Panc1 (cell line): ENCODE measurements at regions not wholly inside any gene's neighbourhood (a gene's known extent, or its start where the extent isn't known, plus 50 kb on each side); places are given as distances from the start of the nearest gene placed in this dataset.

Experiments
- ATAC-seq: fragments of 200-7000 bp; cut with Tn5 transposase; 2 replicates; pipeline ENCODE4 v1.9.1; 2020; ENCODE audit warnings: mild to moderate bottlenecking, moderate library complexity
- BruUV-seq: library from RNA; stranded (reverse); fragments of 400-500 nt; replicated peaks from 2 replicates; lab custom pipeline; 2021; lab: Mats Ljungman, UMichigan
- CTCF ChIA-PET: fragments of 300-600 bp; sonication (Branson Sonifier 250); formaldehyde crosslinking; loops from one replicate; lab custom pipeline; 2022; ENCODE audit warnings: antibody characterized with exemption; lab: Charles Lee
- POLR2A ChIA-PET: fragments of 300-600 bp; sonication (Branson Sonifier 250); formaldehyde crosslinking; loops from one replicate; lab custom pipeline; 2022; ENCODE audit warnings: antibody characterized with exemption; lab: Charles Lee
- DNase-seq: peaks from one replicate; pipeline ENCODE4 v3.0.0-alpha.2; 2010; ENCODE audit warnings: low read depth, low spot score
- H3K27ac ChIP-seq: 2 replicates; pipeline ENCODE4 v1.5.1; 2011; ENCODE audit warnings: mild to moderate bottlenecking, low read length, inconsistent platforms
- H3K27me3 ChIP-seq: fragments of 200-500 bp; sonication (Bioruptor generic); 2 replicates; pipeline ENCODE4 v1.6.0; 2014; ENCODE audit warnings: low read length, inconsistent platforms; ENCODE audit not compliant: control insufficient read depth, insufficient read depth
- H3K36me3 ChIP-seq: fragments of 200-500 bp; sonication (Bioruptor generic); 2 replicates; pipeline ENCODE4 v1.5.1; 2014; ENCODE audit warnings: inconsistent platforms, mild to moderate bottlenecking, low read length, moderate library complexity; ENCODE audit not compliant: control insufficient read depth, insufficient read depth
- H3K4me1 ChIP-seq: 2 replicates; pipeline ENCODE4 v1.5.1; 2011; ENCODE audit warnings: inconsistent platforms, mild to moderate bottlenecking, low read length, moderate library complexity; ENCODE audit not compliant: control insufficient read depth, insufficient read depth
- H3K4me3 ChIP-seq, 2 experiments: 2 replicates each; pipeline ENCODE4 v1.5.1; 2011 to 2012; ENCODE audit warnings: low read depth in 2 of 2, low read length in 2 of 2, mild to moderate bottlenecking in 2 of 2, inconsistent platforms in 1 of 2, moderate library complexity in 1 of 2
- H3K9me3 ChIP-seq: fragments of 200-500 bp; sonication (Bioruptor generic); 2 replicates; pipeline ENCODE4 v1.5.1; 2014; ENCODE audit warnings: low read depth, mild to moderate bottlenecking, inconsistent platforms, low read length, moderate library complexity; ENCODE audit not compliant: control insufficient read depth, insufficient read depth
- POLR2AphosphoS5 ChIP-seq: IDR thresholded peaks from 2 replicates; pipeline ENCODE4 v1.6.1; 2012; ENCODE audit warnings: mild to moderate bottlenecking, low read depth, low read length, moderate library complexity
- SIN3A ChIP-seq: IDR thresholded peaks from 2 replicates; pipeline ENCODE4 v1.6.1; 2012; ENCODE audit warnings: low read depth, mild to moderate bottlenecking, low read length, moderate library complexity, borderline replicate concordance; ENCODE audit not compliant: insufficient read depth
- TCF7L2 ChIP-seq: IDR thresholded peaks from 2 replicates; pipeline ENCODE4 v1.6.1; 2011; ENCODE audit warnings: mild to moderate bottlenecking, low read depth, low read length, inconsistent platforms
- in situ Hi-C: cut with HindIII; loops from 2 replicates; pipeline ENCODE4 v1.10.0; 2016; ENCODE audit warnings: low sequenced_read_pairs, low pct_unique_long_range_greater_than_20kb
- intact Hi-C: fragments of 100-400 bp; cut with micrococcal nuclease; formaldehyde crosslinking; loops from one replicate; pipeline ENCODE4 v1.10.0; 2022; ENCODE audit not compliant: unreplicated experiment
- TF ChIP-seq, protein P1 (sequence below): fragments of 450-650 bp; IDR thresholded peaks from 2 replicates; pipeline ENCODE4 v1.5.1; 2017; ENCODE audit warnings: mild to moderate bottlenecking
- TF ChIP-seq, protein P2 (sequence below), 2 experiments: IDR thresholded peaks; 2 replicates each; pipeline ENCODE4 v1.6.1; 2011 to 2012; ENCODE audit warnings: low read depth in 2 of 2, control low read depth in 1 of 2, low read length in 1 of 2, mild to moderate bottlenecking in 1 of 2, moderate library complexity in 1 of 2; ENCODE audit not compliant: insufficient read depth in 1 of 2

DNA sequence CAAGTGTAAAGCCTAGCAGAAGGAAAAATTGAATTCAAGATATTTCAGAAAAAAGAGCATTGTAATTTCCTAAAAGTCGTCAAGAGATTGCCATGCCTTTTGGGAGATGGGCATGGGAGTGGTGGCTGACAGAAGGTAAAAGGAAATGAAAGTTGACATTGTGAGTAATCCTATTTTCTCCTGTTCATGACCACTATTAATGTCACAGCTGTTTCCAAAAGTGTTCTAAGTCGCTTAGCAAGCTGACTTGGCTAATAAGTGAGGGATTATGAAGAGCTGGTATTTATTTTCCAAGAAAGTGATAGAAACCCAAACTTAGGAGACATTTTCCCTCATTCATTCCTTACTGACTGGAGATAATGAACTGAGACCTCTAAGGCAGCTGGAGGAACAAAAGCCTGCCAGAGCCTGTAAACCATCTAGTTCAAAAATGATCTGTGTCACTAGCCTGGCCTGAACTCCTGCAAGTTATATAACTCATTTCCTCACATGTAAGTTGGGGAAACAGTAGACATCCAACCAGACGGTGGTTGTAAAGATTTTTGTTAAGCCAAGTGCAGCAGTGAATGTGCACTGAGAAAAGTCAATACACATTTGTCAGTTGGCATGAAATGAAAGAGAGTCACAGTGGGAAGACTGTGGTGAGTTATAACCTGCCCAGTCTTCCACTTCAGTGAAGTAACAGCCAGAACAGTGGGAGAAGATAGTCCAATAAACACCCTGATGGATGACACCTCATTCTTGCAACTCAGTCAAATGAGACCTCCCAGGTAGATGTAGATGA is 75.8 kb downstream of the DIO2 start:
- H3K4me1 ChIP-seq: no peaks in the 10 kb centered on the region
- ChIA-PET CTCF (no interaction called here), POLR2A (no interaction called here)
- no peak for DNase-seq
- H3K36me3 ChIP-seq: no peaks in the 10 kb centered on the region
- H3K9me3 ChIP-seq: no peaks in the 10 kb centered on the region
- TF ChIP-seq, protein P1, sequence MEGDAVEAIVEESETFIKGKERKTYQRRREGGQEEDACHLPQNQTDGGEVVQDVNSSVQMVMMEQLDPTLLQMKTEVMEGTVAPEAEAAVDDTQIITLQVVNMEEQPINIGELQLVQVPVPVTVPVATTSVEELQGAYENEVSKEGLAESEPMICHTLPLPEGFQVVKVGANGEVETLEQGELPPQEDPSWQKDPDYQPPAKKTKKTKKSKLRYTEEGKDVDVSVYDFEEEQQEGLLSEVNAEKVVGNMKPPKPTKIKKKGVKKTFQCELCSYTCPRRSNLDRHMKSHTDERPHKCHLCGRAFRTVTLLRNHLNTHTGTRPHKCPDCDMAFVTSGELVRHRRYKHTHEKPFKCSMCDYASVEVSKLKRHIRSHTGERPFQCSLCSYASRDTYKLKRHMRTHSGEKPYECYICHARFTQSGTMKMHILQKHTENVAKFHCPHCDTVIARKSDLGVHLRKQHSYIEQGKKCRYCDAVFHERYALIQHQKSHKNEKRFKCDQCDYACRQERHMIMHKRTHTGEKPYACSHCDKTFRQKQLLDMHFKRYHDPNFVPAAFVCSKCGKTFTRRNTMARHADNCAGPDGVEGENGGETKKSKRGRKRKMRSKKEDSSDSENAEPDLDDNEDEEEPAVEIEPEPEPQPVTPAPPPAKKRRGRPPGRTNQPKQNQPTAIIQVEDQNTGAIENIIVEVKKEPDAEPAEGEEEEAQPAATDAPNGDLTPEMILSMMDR: no peak
- TF ChIP-seq TCF7L2: no peak
- no peak for TF ChIP-seq SIN3A
- TF ChIP-seq, protein P2, sequence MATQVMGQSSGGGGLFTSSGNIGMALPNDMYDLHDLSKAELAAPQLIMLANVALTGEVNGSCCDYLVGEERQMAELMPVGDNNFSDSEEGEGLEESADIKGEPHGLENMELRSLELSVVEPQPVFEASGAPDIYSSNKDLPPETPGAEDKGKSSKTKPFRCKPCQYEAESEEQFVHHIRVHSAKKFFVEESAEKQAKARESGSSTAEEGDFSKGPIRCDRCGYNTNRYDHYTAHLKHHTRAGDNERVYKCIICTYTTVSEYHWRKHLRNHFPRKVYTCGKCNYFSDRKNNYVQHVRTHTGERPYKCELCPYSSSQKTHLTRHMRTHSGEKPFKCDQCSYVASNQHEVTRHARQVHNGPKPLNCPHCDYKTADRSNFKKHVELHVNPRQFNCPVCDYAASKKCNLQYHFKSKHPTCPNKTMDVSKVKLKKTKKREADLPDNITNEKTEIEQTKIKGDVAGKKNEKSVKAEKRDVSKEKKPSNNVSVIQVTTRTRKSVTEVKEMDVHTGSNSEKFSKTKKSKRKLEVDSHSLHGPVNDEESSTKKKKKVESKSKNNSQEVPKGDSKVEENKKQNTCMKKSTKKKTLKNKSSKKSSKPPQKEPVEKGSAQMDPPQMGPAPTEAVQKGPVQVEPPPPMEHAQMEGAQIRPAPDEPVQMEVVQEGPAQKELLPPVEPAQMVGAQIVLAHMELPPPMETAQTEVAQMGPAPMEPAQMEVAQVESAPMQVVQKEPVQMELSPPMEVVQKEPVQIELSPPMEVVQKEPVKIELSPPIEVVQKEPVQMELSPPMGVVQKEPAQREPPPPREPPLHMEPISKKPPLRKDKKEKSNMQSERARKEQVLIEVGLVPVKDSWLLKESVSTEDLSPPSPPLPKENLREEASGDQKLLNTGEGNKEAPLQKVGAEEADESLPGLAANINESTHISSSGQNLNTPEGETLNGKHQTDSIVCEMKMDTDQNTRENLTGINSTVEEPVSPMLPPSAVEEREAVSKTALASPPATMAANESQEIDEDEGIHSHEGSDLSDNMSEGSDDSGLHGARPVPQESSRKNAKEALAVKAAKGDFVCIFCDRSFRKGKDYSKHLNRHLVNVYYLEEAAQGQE (IDR thresholded peaks at IDR 0.05; ENCODE audit: insufficient read depth in 1 of 2, low read depth in 2 of 2, low read length in 1 of 2): no peak
- TF ChIP-seq POLR2AphosphoS5: no peak
- no peaks in the 10 kb centered on the region for H3K27me3 ChIP-seq
- intact Hi-C loops (no loop called here), in situ Hi-C loops (no loop called here)
- H3K4me3 ChIP-seq: no peak overlapping the region
- no peak overlapping the region for H3K27ac ChIP-seq
- ATAC-seq: no peak
- no TSS peak for BruUV-seq

GRCh38 chr14:80134321-80134720 is 77.0 kb downstream of the DIO2 start:
- BruUV-seq: no TSS peak
- ChIA-PET POLR2A (no interaction called here), CTCF (no interaction called here)

More at GRCh38 chr14:80134321-80134720, 77.0 kb downstream of the DIO2 start:
- Histone ChIP-seq H3K27me3 (no peaks in the 10 kb centered on the region), H3K27ac (no peak overlapping the region), H3K36me3 (no peaks in the 10 kb centered on the region), H3K9me3 (no peaks in the 10 kb centered on the region), H3K4me3 (no peak overlapping the region), H3K4me1 (no peaks in the 10 kb centered on the region)
- in situ Hi-C loops (no loop called here), intact Hi-C loops (no loop called here)
- no peak for DNase-seq
- TF ChIP-seq, protein P1: no peak
- TF ChIP-seq POLR2AphosphoS5 (no peak), SIN3A (no peak), TCF7L2 (no peak)
- TF ChIP-seq, protein P2 (IDR thresholded peaks at IDR 0.05; ENCODE audit: insufficient read depth in 1 of 2, low read depth in 2 of 2, low read length in 1 of 2): no peak
- ATAC-seq: no peak
